NT2/D1 (cell line): ENCODE measurements at regions not wholly inside any gene's neighbourhood (a gene's known extent, or its start where the extent isn't known, plus 50 kb on each side); places are given as distances from the start of the nearest gene placed in this dataset.

Source experiments
- SUZ12 ChIP-seq: IDR thresholded peaks from 2 replicates; pipeline ENCODE4 v1.6.1; 2011; ENCODE audit not compliant: insufficient read length, insufficient read depth; ENCODE audit errors: extremely low read depth
- YY1 ChIP-seq: IDR thresholded peaks from 2 replicates; pipeline ENCODE4 v1.6.1; 2011; ENCODE audit not compliant: insufficient read length, insufficient read depth
- ZNF274 ChIP-seq: IDR thresholded peaks from 2 replicates; pipeline ENCODE4 v1.6.1; 2011; ENCODE audit warnings: mild to moderate bottlenecking, low read depth, low read length

GRCh38 chr15:91787198-91787597, 66.3 kb upstream of the SLCO3A1 start:
- no peak for TF ChIP-seq ZNF274
- no peak for TF ChIP-seq YY1
- TF ChIP-seq SUZ12: no peak
